CD4-positive, alpha-beta T cell treated with Interleukin-4 for 4 hours (primary cell): ENCODE measurements at regions not wholly inside any gene's neighbourhood (a gene's known extent, or its start where the extent isn't known, plus 50 kb on each side); places are given as distances from the start of the nearest gene placed in this dataset.
"Not testable (repeated sequence)": the region's sequence is repeated elsewhere in the genome, so short reads cannot be mapped to it uniquely, and the experiment has no call there.

Source experiments
- DNase-seq: peaks from one replicate; pipeline ENCODE4 v3.0.0-alpha.2; 2020

DNA sequence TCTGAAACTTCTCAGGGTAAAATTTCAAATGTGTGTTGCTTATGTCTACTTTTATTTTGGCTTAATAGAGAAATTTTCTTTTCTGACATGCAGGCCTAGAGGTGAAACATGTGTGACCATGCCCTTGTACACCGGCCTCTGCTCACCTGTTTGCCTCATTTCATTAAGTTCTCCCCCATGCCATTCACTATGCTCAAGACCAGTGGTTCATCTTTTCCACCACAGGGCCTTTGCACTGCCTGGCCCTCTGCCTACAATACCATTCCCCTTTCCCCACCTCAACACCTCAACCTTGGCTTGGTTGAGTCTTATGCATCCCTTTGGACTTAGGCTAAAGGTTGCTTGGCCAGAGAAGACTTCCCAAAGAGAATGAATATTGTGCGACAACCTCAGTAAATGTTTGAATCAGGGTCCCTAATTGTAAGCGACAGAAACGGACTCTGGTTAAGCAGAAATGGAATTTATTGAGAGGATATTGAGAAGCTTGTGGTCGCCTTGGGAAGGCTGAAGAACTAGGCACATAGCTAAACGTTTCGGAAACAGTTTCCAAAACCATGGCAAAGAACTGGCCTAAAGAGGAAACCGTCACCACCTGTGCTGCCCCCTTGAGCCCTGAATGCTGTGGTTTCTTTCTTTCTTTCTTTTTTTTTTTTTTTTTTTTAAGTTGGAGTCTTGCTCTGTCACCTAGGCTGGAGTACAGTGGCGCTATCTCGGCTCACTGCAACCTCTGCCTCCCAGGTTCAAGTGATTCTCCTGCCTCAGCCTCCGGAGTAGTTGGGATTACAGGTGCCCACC lies 152.2 kb downstream of the SOX4 start:
- no peak for DNase-seq

- DNase-seq = no peak
Observed at GRCh38 chr6:21747441-21747840, 153.9 kb downstream of the SOX4 start.

- DNase-seq = no peak
Observed at GRCh38 chr6:21748343-21749056, 154.9 kb downstream of the SOX4 start.

- DNase-seq = no peak
Observed at GRCh38 chr6:21749754-21750153, 156.2 kb downstream of the SOX4 start.

GRCh38 chr6:21750575-21750974 lies 157.0 kb downstream of the SOX4 start:
- DNase-seq = no peak

DNA sequence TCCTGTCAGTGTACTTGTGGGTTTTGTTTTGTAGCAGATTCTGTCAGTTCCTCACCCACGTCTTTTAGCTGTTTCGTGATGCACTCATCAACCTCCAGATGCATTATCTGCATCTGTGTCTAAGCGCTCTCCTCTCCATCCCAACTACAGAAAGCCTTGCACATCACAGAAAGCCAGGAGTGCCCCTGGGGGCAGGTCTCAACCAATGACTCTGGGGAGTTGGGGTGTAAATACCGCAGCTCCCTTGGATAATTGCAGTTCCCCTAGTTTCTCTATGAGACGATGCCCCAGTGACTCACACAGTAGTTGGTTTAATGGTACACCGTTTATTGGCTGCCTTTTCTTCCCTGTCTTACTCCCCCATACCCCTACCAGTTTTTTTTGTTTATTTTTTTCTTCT lies 158.1 kb downstream of the SOX4 start:
- no peak for DNase-seq

DNA sequence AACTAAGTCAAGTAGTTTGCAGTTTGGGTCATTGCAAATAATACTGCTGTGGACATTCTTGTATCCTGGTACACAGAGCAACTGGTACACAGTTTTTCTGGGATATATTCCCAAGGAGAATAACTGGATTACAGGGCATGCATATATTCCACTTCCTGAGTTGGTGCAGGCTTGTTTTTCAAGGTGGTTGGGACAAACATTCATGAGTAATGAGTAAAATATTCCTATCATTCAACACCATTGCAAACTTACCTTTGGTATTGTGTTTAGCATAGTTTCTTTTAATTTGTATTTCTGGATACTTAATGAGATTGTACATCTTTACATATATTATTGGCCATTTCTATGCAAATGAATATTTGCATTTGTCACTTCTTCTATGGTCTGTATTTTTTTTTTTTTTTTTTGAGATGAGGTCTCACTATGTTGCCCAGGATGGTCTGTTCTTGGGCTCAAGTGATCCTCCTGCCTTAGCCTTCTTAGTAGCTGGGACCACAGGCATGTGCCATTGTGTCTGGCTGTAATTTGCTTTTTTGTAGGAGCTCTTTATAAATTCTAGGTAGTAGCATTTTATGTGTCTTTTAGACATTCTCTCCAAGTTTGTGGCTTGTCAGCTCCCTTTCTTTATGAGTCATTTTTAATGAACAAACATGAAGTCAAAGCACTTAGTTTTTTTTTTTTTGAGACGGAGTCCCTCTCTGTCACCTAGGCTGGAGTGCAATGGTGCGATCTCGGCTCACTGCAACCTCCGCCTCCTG lies 158.7 kb downstream of the SOX4 start:
- DNase-seq = no peak

- DNase-seq = no peak
Observed at GRCh38 chr6:21753241-21754108, 159.9 kb downstream of the SOX4 start.

DNA sequence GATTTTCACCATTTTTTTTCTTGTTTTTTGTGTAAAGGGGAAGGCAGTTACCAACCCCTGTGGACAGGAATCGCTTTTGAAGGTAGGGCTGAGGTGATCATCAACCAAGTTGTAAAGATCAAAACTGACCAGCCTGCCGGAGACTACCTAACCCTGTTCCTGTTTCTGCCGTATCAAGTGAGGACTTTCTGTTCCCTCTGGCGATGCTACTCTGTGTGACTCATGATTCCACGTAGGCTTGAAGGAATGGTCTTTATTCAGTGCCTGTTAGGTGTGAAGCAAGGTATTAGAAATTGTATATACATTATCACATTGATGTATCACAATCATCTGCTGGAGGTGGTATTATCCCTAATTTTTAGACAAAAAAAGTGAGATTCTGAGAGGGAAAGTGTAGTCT lies 161.3 kb downstream of the SOX4 start:
- no peak for DNase-seq

GRCh38 chr6:21756487-21756886 lies 162.9 kb downstream of the SOX4 start:
- no peak for DNase-seq

GRCh38 chr6:21757392-21757791 lies 163.8 kb downstream of the SOX4 start:
- DNase-seq = not testable (repeated sequence)

DNA sequence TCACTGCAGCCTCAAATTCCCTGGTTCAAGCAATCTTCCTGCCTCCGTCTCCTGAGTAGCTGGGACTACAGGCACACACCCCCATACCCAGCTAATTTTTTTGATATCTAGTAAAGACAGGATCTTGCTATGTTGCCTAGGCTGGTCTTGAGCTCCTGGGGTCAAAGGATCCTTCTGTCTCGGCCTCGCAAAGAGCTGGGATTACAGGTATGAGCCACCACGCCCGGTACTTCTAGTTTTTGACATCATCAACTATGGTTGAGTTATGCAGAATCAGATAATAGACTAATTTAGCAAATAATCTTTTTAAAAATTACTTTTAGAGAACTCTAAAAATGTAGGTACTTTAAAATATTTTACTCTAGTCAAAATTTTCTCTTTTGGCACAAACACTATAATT lies 166.2 kb downstream of the SOX4 start:
- DNase-seq = no peak

- not testable (repeated sequence) for DNase-seq
Observed at GRCh38 chr6:21761053-21761730, 167.6 kb downstream of the SOX4 start.

- no peak for DNase-seq
Observed at GRCh38 chr6:21764989-21765388, 171.4 kb downstream of the SOX4 start.

DNA sequence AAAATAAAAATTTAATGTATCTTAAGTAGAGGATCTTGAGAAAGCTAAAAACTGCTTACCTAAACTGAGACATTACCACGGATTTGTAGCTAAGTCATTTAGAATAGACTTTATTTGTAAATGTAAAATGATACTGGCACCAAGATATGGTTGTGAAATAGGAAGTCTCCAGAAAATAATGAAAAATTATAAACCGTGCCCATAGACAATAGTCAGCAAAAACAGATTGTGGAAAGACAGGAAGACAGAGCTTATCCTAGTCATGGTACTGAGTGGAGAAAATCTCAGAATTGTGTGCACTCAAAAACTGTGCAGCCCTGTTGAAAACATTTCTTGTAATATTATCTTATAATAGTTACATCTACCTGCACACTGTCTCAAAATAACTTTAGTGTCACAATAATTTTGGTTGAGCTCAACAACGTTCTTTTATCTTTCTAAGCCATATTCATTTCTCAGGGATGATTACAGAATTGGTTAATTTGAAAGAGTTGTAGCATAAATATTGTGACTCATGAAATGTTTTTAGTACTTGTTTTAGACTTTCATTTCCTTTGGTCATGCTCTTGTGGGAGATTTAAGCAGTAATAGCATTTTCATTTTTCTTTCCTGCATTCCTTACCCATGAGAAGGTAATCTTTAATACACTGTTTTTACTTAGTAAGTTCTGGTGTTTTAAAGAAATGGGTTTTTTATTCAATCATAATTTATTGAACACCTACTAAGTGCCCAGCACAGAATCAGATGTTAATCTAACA lies 174.5 kb downstream of the SOX4 start:
- DNase-seq = no peak

GRCh38 chr6:21769405-21769861 lies 175.9 kb downstream of the SOX4 start:
- no peak for DNase-seq

DNA sequence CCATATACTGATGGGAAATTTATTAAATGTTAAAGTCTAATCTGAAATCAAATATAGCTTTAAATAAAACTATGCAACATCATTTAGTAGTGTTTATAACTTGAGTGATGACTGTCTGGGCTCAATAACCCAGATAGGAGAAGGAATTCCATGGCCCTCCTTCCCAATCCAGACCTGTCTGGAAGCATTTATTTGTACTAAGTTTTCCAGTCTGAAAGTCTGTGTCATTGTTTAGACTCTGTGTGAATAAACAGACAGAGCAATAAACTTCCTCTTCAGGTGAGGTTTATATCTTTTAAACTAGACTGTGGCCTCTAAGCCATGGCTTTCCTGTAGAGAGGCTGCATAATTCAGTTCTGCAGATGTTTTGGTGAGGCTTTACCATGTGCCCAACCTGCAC lies 176.4 kb downstream of the SOX4 start:
- no peak for DNase-seq

DNA sequence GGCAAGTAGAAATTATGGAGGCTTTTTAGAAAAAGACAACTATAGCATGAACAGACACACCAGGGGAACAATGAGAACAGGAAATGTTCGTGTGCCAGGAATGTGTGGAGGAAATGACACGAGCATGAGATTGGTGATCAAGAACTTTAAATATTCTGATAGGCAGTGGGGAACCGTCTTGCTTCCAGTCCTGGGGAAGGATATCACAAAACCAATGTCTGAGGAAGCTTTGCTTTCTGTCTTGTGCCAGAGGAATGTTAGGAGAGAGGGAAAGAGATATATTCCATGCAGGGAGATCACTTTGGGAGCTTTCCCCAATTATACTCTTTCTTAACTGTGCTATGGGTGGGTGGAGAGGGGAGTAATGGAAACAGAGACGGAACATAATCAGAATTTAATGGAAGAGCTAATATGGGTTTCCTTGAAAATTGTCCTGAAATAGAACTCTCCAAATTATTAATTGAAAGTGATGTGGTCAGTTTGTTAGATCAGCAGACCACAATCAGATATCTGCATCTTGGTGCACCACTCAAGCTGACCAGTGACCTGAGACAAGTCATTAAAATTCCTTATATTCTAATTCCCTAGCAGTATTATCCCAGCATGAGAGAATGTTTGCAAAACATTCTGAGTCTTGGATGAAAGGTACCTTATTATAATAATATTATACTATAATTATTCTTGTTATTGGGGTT lies 178.2 kb downstream of the SOX4 start:
- no peak for DNase-seq

- DNase-seq = no peak
Observed at GRCh38 chr6:21772477-21772876, 178.9 kb downstream of the SOX4 start.

- DNase-seq = no peak
Observed at GRCh38 chr6:21772884-21773575, 179.5 kb downstream of the SOX4 start.
